ENCODE measurements at regions not wholly inside any gene's neighbourhood (a gene's known extent, or its start where the extent isn't known, plus 50 kb on each side); places are given as distances from the start of the nearest gene placed in this dataset.

GRCh38 chr6:139485185-139485584 is 110.7 kb upstream of the CITED2 start:
- no peak overlapping the region for H3K4me3 ChIP-seq (ENCODE audit: low read length)
- no peak for DNase-seq

GRCh38 chr6:139483079-139483478 is 108.6 kb upstream of the CITED2 start:
- Histone ChIP-seq H3F3A (ENCODE audit: insufficient read depth, low read length) (no peaks in the 10 kb centered on the region; the same call in 1 of the 2 replicates), H3K27me3 (replicated peaks; ENCODE audit: insufficient read depth, low read length) (no peaks in the 10 kb centered on the region), H3K9ac (ENCODE audit: low read length) (no peak overlapping the region), H3K27ac (ENCODE audit: low read length) (no peak overlapping the region; the same call in 1 of the 2 replicates), H3K4me2 (ENCODE audit: low read depth, low read length) (no peak overlapping the region), H4K20me1 (ENCODE audit: insufficient read depth, low read length) (no peaks in the 10 kb centered on the region), H2AFZ (ENCODE audit: low read length) (no peak overlapping the region), H3K4me3 (ENCODE audit: low read length) (no peak overlapping the region), H3K4me1 (ENCODE audit: low read length) (peaks cover 17% of the 10 kb centered on the region; the same call in 1 of the 2 replicates), H3K79me2 (ENCODE audit: low read length) (no peaks in the 10 kb centered on the region), H3K36me3 (replicated peaks; ENCODE audit: insufficient read depth, low read length) (no peaks in the 10 kb centered on the region), H3K9me3 (replicated peaks; ENCODE audit: insufficient read depth, low read length) (no peaks in the 10 kb centered on the region), H3K9me2 (replicated peaks; ENCODE audit: insufficient read depth, low read length) (no peaks in the 10 kb centered on the region)
- no peak for DNase-seq
- TF ChIP-seq EZH2phosphoT487 (IDR thresholded peaks at IDR 0.05; ENCODE audit: low read length) (no peak), EZH2 (optimal IDR thresholded peaks at IDR 0.05; ENCODE audit: low read depth, low read length) (no peak), CTCF (IDR thresholded peaks at IDR 0.05; ENCODE audit: low read length) (no peak)

More at GRCh38 chr6:139485185-139485584, 110.7 kb upstream of the CITED2 start:
- Histone ChIP-seq H3K4me2 (ENCODE audit: low read depth, low read length) (no peak overlapping the region), H3K36me3 (replicated peaks; ENCODE audit: insufficient read depth, low read length) (no peaks in the 10 kb centered on the region), H2AFZ (ENCODE audit: low read length) (no peak overlapping the region), H4K20me1 (ENCODE audit: insufficient read depth, low read length) (no peaks in the 10 kb centered on the region), H3F3A (ENCODE audit: insufficient read depth, low read length) (no peaks in the 10 kb centered on the region; the same call in 1 of the 2 replicates), H3K9me3 (replicated peaks; ENCODE audit: insufficient read depth, low read length) (no peaks in the 10 kb centered on the region), H3K9ac (ENCODE audit: low read length) (no peak overlapping the region), H3K27ac (ENCODE audit: low read length) (no peak overlapping the region), H3K9me2 (replicated peaks; ENCODE audit: insufficient read depth, low read length) (no peaks in the 10 kb centered on the region), H3K27me3 (replicated peaks; ENCODE audit: insufficient read depth, low read length) (no peaks in the 10 kb centered on the region), H3K79me2 (ENCODE audit: low read length) (no peaks in the 10 kb centered on the region), H3K4me1 (ENCODE audit: low read length) (peaks cover 19% of the 10 kb centered on the region)
- TF ChIP-seq EZH2 (optimal IDR thresholded peaks at IDR 0.05; ENCODE audit: low read depth, low read length) (no peak), CTCF (IDR thresholded peaks at IDR 0.05; ENCODE audit: low read length) (no peak), EZH2phosphoT487 (IDR thresholded peaks at IDR 0.05; ENCODE audit: low read length) (no peak)

- H3F3A ChIP-seq (ENCODE audit: insufficient read depth, low read length) = no peaks in the 10 kb centered on the region; the same call in 1 of the 2 replicates
- H3K27me3 ChIP-seq (replicated peaks; ENCODE audit: insufficient read depth, low read length) = no peaks in the 10 kb centered on the region
- no peaks in the 10 kb centered on the region for H3K79me2 ChIP-seq (ENCODE audit: low read length)
- no peak overlapping the region for H3K9ac ChIP-seq (ENCODE audit: low read length)
- no peaks in the 10 kb centered on the region for H4K20me1 ChIP-seq (ENCODE audit: insufficient read depth, low read length)
- H2AFZ ChIP-seq (ENCODE audit: low read length) = peak overlapping the region; percentile 36; the same call in 1 of the 2 replicates
- H3K4me3 ChIP-seq (ENCODE audit: low read length) = no peak overlapping the region
- H3K4me2 ChIP-seq (ENCODE audit: low read depth, low read length) = peak overlapping the region; percentile 21; the same call in 1 of the 2 replicates
- no peaks in the 10 kb centered on the region for H3K9me2 ChIP-seq (replicated peaks; ENCODE audit: insufficient read depth, low read length)
- H3K27ac ChIP-seq (ENCODE audit: low read length) = peak overlapping the region; percentile 46; the same call in 1 of the 2 replicates
- H3K36me3 ChIP-seq (replicated peaks; ENCODE audit: insufficient read depth, low read length) = no peaks in the 10 kb centered on the region
- H3K9me3 ChIP-seq (replicated peaks; ENCODE audit: insufficient read depth, low read length) = no peaks in the 10 kb centered on the region
- TF ChIP-seq EZH2phosphoT487 (IDR thresholded peaks at IDR 0.05; ENCODE audit: low read length) (no peak), CTCF (IDR thresholded peaks at IDR 0.05; ENCODE audit: low read length) (no peak)
- DNase-seq = no peak
- H3K4me1 ChIP-seq (ENCODE audit: low read length) = peaks cover 17% of the 10 kb centered on the region; the same call in 1 of the 2 replicates
These were observed 107.8 kb upstream of the CITED2 start for GRCh38 chr6:139482287-139482686.
